HG03432 (cell line): ENCODE measurements at regions not wholly inside any gene's neighbourhood (a gene's known extent, or its start where the extent isn't known, plus 50 kb on each side); places are given as distances from the start of the nearest gene placed in this dataset.

Source experiments
- ATAC-seq: cut with Tn5 transposase; IDR thresholded peaks from one replicate; pipeline ENCODE4 v1.9.1; 2021; ENCODE audit warnings: mild to moderate bottlenecking, moderate library complexity; ENCODE audit not compliant: unreplicated experiment

DNA sequence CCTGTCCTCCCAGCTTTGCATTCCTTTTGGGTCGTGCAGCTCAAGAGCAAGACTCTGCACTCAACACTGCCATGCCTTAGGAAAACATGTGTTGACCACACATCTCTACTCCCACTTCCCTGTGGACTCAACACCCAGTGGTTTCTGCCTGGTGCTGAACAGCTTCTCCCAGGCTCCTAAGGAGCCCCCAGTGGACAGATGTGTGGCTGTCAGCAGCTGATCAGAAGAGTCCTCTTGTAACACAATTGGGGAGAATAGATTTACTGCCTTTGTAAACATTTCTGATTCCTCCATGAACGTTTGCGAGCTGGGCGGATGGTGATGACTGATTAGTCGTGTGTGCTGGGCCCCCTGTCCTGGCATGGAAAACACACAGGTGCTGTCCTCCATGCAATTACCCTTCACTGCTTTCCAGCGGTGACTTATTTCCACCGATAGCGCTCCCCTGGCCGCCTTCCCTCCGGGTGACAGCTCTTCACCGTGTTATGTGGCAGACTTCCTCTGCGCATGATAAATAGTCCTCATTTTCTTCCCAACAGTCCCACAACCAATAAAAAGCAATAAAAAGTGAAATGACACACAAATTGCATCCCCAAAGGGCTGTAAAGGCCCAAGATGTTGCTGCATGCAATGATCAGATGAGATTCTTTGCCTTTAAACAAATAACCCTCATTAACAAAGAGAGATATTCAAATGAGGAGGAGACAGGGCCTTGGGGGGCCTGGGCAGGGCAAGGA lies 249.4 kb upstream of the AJAP1 start:
- ATAC-seq, result no peak

DNA sequence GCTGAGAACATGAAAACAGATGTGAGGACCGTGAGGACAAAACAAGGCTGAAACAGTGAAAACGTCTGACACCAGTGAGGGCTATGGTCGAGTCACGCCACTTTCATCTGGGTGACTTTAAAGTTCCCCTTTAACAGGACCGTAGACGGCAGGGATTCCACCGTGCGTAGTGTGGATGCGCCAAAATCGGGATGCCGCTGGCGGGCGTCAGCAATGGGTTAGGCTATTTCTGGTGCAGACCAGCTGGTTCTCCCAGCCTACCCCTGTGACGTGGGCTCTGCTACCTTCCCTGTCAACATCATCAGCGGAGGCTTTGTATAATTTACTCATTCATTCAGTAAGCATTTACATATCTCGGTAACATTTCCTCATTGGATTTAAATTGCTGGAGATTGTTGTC lies 246.6 kb upstream of the AJAP1 start:
- no peak for ATAC-seq

DNA sequence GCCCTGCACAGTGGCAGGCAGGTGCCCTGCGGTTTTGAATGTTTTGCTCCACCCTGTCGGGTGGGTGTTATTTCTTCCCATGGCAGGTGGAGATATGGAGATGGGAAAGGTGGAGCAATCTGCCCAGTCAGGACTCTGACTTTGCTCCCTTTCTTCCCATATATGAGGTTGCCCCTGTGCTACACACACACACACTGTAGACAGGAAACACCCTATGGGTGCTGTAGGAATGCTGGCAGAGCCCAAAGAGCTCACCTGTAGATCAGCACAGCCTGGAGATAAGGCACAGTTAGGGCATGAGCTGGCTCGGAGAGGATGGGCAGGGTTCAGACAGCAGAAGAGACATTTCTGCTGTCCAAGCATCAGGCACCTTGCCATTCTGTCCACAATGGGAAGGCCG lies 246.0 kb upstream of the AJAP1 start:
- ATAC-seq, result no peak

DNA sequence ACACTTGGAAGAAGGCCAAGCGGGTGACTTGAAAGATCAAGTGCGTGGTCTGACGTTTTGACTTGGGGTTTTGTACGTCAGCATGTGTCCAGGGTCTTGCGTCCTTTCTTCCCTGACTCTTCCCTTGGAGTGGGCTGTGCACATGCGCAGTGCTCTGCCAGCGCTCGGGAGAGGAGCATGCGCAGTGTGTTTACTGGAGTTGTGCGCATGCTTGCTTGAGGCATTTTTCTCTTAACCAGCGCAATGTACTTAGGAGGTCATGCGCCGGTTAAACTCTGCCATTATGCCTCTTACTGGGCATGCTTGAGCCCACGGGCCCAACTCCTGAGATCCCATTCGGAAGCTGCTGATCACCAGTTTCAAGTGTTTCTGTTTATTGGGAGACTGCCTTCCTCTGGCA lies 242.5 kb upstream of the AJAP1 start:
- no peak for ATAC-seq

DNA sequence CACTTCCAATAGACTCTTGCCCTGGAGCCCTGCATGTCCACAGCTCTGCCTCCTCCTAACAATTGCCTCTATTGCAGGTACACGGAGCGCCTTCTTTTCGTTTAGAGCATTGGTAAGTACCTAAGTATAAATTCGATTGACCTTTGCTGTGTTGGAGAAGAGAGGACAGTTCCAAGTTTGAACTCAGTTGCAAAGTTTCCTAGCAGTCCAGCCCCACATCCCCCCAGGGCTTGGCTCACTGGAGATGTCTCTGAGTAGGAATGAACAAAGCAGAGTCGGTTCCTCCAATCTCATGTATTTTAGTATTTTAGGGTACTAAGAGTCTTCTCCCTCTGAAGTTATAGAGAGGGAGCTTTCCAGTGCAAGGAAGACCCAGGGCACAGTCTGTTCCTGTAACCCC lies 238.9 kb upstream of the AJAP1 start:
- no peak for ATAC-seq

DNA sequence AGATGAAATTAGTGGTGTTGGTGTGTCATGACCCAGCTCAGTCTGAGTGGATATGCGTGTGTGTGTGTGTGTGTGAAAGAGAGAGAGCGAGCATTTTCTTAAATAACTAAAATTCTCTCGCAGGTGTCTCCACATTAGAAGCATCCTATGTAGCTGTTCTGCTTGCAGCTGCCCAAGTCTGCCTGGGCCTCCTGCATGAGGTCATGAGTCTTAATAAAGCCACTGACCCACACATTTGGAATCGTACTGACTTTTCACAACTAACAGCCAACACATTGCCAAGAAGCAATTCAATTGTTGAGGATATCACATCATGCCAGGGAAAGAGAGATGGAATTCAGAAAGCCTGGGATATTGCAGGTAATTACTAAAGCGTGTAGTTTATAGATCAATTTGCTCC lies 238.2 kb upstream of the AJAP1 start:
- ATAC-seq, result no peak

DNA sequence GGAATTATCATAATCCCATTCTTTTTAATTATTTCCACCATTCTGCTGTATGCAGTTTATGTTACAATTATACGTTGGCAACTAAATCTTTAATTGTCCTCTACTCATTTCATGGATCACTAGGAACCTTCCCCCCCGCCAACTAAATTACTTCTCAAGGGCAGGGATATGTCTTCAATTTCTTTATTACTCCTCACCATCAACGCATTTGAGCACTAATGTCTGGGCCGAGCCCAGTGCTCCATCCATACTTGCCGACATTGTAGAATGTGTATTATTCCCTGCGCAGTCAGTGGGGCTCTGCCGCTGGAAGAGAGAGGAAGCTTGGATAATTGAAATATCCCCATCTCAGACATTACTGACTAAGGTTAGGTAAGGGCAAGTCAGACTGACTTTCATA lies 236.4 kb upstream of the AJAP1 start:
- no peak for ATAC-seq

DNA sequence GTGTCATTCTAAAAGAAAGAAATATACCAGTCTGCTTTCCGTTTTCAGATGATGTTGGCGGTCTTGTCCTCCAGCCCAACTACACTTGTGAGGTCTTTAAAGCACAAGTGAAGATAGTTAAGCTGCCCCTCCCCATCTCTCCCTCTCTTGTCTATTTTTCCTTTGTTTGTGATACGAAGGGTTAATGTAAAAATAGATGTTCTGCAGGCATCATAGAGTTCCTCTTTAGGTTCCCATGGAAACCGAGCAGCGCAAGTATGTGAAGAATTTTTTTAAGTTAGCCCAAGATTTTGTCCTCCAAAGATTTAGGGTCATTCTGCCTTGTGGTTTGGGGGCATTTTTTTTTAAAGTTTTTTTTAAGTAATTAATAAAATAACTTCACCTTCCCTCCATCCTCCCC lies 232.4 kb upstream of the AJAP1 start:
- ATAC-seq, result no peak

DNA sequence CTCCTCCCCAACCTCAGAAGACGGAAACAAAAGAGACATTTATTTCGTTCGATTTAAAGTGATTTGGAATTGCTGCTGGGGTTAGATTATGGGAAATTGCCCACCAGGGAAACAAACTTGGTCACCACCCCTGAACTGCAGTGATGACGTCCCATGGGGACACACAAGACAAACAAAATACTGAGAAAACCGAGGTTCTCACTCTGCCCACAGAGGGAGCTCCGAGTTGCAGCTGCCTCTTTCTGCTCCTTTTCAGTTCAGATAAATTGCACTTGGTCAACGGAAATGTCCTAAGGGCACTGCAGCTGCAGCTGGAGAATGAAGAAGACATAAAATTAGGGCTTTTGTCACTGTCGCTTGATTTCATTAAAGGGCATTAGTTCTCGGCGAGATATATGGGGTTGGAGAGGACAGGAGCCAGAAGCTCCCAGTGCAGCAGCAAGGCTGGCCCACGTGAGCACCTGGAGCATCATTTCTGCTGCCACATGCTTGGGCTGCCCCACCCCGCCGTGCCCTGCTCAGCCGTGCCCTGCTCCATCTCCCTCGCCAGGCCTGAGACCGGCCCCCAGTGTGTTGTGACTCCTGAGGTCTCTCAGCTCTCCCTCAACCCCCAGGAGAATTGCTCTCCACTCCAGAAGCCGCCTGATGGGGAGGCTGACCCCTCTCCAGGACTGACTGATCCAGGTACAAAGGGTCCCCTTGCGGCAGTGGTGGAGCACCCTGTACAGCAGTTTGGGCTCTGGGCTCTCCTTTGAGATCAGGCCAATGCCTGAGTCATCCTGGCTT lies 231.7 kb upstream of the AJAP1 start:
- no peak for ATAC-seq

DNA sequence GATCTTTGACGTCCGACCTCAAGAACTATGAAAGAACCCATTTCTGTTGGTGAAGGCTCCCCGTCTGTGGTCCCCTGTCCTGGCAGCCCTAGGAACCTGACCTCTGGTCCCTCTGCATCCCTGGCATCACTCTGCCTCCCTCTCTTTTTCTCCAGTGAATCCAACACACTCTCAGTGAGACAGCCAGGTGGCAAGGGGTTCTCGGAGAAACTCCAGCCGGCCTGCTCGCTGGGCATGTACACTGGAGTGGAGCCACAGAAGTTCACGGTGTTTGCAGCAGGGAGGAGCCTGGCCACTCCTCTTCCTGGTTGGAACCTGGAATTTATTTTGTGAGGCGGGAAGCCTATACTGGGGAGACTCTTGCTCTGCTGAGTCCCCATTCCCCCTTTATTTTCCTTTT lies 230.2 kb upstream of the AJAP1 start:
- ATAC-seq, result no peak

DNA sequence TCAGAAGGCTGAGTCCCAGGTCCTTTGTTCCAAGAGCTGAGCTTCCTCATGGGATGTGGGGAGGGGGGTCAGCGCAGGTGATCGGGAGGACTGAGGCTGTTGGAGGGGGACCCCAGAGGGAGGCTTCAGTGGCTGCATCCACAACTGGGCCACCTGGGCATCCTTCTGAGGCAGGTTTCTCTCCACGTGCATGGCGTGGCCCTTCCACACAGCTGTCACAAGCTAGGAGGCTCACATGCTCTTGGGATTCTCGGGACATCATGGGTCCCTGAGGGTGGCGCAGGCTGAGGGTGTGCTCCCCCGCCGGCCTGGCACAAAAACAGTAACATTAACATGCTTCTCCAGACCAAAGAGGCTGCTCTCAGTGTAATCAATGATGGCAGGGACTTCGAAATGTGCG lies 229.6 kb upstream of the AJAP1 start:
- ATAC-seq, result no peak

DNA sequence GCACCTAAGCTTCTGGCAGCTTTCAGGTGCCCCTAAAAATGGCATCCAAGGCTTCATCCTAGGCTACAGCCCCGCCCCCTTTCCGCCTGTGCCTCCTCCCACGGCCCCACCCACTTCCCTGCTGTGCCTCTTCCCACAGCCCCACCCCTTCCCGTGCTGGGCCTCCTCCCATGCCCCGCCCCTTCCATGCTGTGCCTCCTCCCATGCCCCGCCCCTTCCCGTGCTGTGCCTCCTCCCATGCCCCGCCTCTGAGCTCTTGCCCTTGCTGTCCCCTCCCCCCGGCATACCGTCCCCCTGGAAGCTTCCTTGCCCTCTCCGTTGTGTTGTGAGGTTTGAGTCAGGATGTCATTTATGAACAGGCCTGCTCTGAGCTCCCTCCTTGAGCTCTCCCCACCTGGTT lies 228.5 kb upstream of the AJAP1 start:
- no peak for ATAC-seq

DNA sequence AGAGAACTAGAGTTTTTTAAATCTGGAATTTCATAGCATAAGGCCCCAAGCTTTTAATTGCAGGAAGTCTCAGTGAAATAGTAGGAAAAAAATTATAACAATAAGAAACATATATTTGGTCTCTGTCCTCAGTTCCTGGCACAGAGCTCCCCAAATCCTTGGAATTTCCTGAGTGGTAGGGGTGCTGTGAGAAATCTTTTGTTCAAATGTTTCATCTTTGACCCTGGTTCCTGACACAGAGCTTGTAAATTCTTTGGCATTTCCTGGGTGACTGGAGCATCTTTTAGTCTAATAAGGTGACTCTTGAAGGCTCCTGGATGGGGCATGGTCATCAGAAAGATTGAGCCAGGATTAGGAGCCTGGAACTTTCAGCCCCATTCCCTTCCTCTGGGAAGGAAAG lies 225.7 kb upstream of the AJAP1 start:
- no peak for ATAC-seq

DNA sequence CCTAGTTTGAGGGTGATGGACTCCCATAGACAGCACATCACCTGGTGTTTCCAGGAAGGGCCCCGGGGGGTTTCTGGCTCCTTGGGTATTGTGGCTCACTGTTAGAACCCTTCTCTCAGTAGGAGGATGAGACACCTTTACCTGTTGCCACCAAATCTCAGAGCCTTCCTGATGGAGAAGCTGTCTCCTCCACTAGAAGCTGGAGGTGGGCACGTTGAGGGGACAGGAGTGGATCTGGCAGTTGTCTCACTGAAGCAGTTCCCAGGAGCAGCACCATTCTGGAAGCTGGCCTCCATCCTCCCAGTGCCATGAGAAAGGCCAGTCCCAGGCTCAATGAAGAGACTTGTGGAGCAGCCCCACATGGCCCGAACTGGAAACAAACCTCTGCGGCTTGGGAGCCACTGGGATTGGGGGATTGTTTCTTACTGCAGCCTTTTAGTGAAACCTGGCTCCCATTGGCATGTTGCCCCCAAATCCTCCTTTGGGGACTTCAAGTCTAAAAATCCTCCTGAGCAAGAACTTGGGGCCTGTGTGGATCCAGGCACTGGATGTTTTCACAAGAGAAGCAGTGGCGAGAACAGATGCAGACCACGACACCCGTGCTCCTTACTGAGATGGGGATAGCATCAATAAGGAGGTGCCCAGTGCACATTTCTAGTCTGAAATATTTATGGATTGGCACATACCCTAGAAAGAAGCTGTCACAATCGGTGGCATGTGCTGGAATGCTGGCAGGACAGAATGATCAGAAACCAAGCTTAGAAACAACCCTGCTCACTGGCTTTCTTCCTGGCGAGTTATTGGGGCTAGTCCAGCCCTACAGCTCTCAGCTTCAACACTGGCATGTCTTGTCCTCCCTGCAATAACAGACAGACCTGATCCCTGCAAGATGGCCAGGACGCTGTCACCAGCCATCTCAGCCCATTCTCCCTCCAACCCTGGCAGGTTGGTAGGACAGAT lies 223.7 kb upstream of the AJAP1 start:
- ATAC-seq, result no peak

DNA sequence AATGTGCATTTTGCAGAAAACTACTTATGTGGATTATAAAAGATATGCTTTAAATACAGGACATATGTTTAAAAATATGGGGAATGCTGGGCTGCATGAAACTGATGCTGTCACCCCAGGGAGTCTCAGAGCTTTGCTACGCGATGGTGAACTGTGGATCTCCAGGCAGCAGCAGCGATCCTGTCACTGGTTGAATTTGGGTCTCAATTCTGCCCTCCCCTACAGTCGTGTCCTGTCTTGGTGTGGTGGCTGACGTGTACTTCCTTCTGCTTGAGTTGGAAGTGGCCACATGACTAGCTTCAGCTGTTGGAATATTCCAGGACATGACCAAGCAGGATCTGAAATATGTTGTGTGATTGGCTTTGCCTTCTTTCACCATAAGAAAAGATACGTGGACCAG lies 222.9 kb upstream of the AJAP1 start:
- no peak for ATAC-seq

DNA sequence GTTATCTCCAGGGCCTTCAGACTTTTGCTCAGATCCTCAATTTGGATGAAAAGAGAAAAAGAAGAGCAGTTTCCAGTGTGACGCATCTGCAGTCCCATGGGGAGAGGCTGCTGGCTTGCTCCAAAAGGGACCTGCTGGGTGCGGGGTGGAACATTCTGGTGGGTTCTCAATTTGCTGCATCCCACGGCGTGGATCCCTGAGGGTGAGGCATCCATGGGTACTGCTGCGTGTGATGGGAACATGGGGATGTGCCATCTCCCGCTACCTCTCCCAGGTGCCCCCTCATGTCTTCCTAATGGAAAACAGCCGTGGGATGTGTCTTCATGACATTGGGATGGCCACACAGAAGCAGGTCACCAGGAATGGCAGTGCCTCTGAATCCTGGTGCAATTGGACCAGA lies 221.3 kb upstream of the AJAP1 start:
- ATAC-seq, result no peak

DNA sequence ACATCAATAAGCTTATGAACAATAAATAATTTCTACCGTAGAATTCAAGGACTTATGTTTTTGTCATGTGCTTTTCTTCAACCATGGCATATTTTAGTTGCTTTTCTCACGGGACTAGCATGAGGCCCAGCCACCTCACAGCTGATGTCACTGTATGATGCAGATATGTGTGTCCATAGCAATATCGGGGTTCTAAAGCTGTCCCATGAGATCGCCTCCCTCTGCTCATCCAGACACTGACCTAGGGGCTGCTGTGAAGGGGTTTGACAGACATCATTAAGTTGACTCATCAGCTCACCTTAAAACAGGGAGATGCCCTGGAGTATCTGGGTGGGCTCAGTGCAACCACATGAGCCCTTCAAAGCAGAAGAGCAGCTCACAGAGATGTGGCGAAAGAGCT lies 210.3 kb upstream of the AJAP1 start:
- no peak for ATAC-seq

DNA sequence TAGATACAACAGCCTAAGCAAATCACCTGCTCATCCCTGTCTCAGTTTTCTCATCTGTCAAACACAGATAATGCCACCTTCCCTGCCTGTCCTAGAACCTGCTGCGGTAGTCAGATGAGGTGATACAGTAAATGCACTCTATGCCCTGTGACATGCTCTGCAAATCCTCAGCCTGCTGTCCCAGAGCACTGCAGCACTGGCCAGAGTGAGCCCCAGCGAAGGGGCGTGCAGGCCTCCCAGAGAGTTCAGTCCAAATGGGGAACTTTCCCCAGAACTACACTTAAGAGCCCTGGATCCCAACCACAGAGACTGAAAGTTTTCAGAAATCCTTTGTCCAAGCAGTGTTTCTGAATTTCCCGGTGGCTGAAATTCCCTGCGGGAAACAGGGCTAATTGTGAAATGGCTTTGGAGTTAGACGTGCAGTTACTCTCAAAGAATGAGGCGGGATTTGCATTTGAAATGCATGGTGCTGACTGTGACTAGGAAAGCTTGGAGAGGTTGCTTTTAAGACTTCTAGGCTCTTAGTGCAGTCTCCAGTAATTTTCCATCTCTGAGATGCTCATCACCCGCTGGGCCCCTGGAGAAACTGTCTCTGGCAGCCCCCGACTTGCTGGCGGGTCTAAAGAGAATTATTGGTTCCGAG lies 206.5 kb upstream of the AJAP1 start:
- no peak for ATAC-seq

DNA sequence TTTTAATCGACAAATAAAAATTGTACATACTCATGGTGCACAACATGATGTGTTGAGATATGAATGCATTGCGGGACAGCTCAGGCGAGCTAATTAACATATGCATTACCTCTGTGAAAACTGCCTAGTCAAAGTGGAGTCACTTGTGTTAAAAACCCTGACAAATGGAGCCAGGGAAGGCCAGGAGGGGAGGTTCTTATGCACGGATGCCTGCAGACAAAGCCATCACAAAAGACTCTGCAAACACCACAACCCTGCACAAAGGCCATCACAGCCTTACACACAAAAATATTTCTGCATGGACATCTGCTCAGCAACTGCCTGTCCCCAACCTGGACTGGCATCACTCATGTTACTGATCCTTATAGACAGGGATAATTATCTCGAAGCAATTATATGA lies 204.4 kb upstream of the AJAP1 start:
- ATAC-seq, result no peak

DNA sequence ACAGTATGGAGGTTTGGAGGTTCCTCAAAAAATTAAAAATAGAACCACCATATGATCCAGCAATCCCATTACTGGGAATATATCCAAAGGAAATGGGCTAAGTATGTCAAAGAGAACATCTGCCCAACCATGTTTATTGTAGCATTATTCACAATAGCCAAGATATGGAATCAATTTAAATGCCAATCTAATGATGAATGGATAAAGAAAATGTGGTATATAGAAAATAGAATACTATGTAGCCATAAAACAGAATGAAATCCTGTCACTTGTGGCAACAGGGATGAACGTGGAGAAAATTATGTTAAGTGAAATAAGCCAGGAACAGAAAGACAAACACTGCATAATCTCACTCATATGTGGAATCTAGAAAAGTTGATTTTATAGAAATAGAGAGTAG lies 201.7 kb upstream of the AJAP1 start:
- no peak for ATAC-seq

DNA sequence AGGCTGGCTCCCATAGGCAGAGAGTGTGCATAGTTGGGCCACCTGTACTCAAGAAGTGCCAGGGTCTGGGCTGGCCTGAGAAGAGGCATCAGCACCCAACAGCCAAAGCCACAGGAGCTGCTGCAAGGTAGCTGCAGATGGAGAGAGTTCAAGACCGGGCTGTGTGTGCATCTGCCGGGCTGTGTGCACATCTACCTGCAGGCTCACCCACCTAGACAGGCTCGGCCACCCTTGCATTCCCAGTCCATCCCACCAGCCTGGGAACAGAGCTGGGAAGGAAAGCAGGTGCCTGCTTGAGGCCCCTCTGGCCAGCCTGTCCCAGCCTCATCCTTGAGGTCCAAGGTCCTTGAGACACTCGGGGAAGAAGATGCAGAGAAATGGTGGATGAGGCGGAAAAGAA lies 194.4 kb upstream of the AJAP1 start:
- ATAC-seq, result no peak
